Loucy (cell line): ENCODE measurements at regions not wholly inside any gene's neighbourhood (a gene's known extent, or its start where the extent isn't known, plus 50 kb on each side); places are given as distances from the start of the nearest gene placed in this dataset.

Experiments
- H2AFZ ChIP-seq: fragments of 200-600 bp; sonication (generic); 2 replicates; pipeline ENCODE4 v1.6.0; 2016; ENCODE audit warnings: antibody characterized with exemption, mild to moderate bottlenecking, low read length, moderate library complexity
- H3F3A ChIP-seq: fragments of 200-600 bp; 2 replicates; pipeline ENCODE4 v1.6.0; 2016; ENCODE audit warnings: antibody characterized with exemption, low read depth, mild to moderate bottlenecking
- H3K27me3 ChIP-seq: fragments of 200-600 bp; sonication (generic); 2 replicates; pipeline ENCODE4 v1.6.1; 2014; ENCODE audit warnings: low read length, mild to moderate bottlenecking; ENCODE audit not compliant: insufficient read depth, poor library complexity, severe bottlenecking
- H3K36me3 ChIP-seq: fragments of 200-600 bp; sonication (generic); 2 replicates; pipeline ENCODE4 v1.6.1; 2016; ENCODE audit warnings: low read length; ENCODE audit not compliant: insufficient read depth
- H3K4me1 ChIP-seq: fragments of 200-600 bp; sonication (generic); 2 replicates; pipeline ENCODE4 v1.5.1; 2014; ENCODE audit warnings: low read length, mild to moderate bottlenecking; ENCODE audit not compliant: insufficient read depth, poor library complexity, severe bottlenecking
- H3K4me2 ChIP-seq: fragments of 200-600 bp; sonication (generic); 2 replicates; pipeline ENCODE4 v1.6.0; 2014; ENCODE audit warnings: antibody characterized with exemption, low read length, low read depth, mild to moderate bottlenecking; ENCODE audit not compliant: poor library complexity, severe bottlenecking
- H3K4me3 ChIP-seq: fragments of 200-600 bp; sonication (generic); 2 replicates; pipeline ENCODE4 v1.5.1; 2014; ENCODE audit warnings: low read length, mild to moderate bottlenecking, mixed read lengths; ENCODE audit not compliant: poor library complexity, severe bottlenecking
- H3K79me2 ChIP-seq: fragments of 200-600 bp; sonication (generic); 2 replicates; pipeline ENCODE4 v1.6.1; 2014; ENCODE audit warnings: low read length; ENCODE audit not compliant: insufficient read depth
- H3K9ac ChIP-seq: fragments of 200-600 bp; sonication (generic); 2 replicates; pipeline ENCODE4 v1.6.0; 2014; ENCODE audit warnings: mild to moderate bottlenecking, low read depth, low read length, moderate library complexity; ENCODE audit not compliant: poor library complexity, severe bottlenecking
- H3K9me2 ChIP-seq: fragments of 200-600 bp; sonication (generic); replicated peaks from 2 replicates; pipeline ENCODE4 v1.6.1; 2016; ENCODE audit warnings: low read depth, low read length, mixed read lengths
- H3K9me3 ChIP-seq: fragments of 200-600 bp; sonication (generic); 2 replicates; pipeline ENCODE4 v1.6.1; 2014; ENCODE audit warnings: mild to moderate bottlenecking, antibody characterized with exemption, low read length, low read depth; ENCODE audit not compliant: insufficient read depth
- H4K20me1 ChIP-seq: fragments of 200-600 bp; sonication (generic); 2 replicates; pipeline ENCODE4 v1.6.0; 2014; ENCODE audit warnings: antibody characterized with exemption, low read length, mild to moderate bottlenecking; ENCODE audit not compliant: insufficient read depth, poor library complexity, severe bottlenecking
- CTCF ChIP-seq: fragments of 200-600 bp; sonication (generic); conservative IDR thresholded peaks from 2 replicates; pipeline ENCODE4 v1.5.1; 2014; ENCODE audit warnings: mild to moderate bottlenecking, antibody characterized with exemption, low read length
- EZH2phosphoT487 ChIP-seq: fragments of 200-600 bp; IDR thresholded peaks from 2 replicates; pipeline ENCODE4 v1.6.1; 2018; ENCODE audit warnings: antibody characterized with exemption, mild to moderate bottlenecking, moderate library complexity, borderline replicate concordance

GRCh38 chr10:128623776-128624175 is 497.6 kb upstream of the MKI67 start:
- Histone ChIP-seq H3K36me3 (no peaks in the 10 kb centered on the region), H3K4me3 (no peak overlapping the region), H3K27me3 (no peaks in the 10 kb centered on the region), H3F3A (no peaks in the 10 kb centered on the region), H2AFZ (no peak overlapping the region), H4K20me1 (no peaks in the 10 kb centered on the region), H3K4me2 (no peak overlapping the region), H3K79me2 (no peaks in the 10 kb centered on the region), H3K9me3 (no peaks in the 10 kb centered on the region), H3K9me2 (no peaks in the 10 kb centered on the region), H3K9ac (no peak overlapping the region), H3K4me1 (no peaks in the 10 kb centered on the region)
- no peak for TF ChIP-seq EZH2phosphoT487
- TF ChIP-seq CTCF: no peak

GRCh38 chr10:128624656-128625530 is 498.7 kb upstream of the MKI67 start:
- no peak overlapping the region for H3K4me3 ChIP-seq
- TF ChIP-seq CTCF: no peak
- TF ChIP-seq EZH2phosphoT487: no peak
- H3K4me1 ChIP-seq: no peaks in the 10 kb centered on the region
- H3K9ac ChIP-seq: no peak overlapping the region
- no peaks in the 10 kb centered on the region for H3K9me3 ChIP-seq
- no peaks in the 10 kb centered on the region for H3K27me3 ChIP-seq
- no peak overlapping the region for H2AFZ ChIP-seq
- no peaks in the 10 kb centered on the region for H4K20me1 ChIP-seq
- H3K9me2 ChIP-seq: no peaks in the 10 kb centered on the region
- no peaks in the 10 kb centered on the region for H3K36me3 ChIP-seq
- no peaks in the 10 kb centered on the region for H3F3A ChIP-seq
- no peak overlapping the region for H3K4me2 ChIP-seq
- no peaks in the 10 kb centered on the region for H3K79me2 ChIP-seq

- Histone ChIP-seq H3K4me2 (no peak overlapping the region), H3K9me3 (no peaks in the 10 kb centered on the region), H3K27me3 (no peaks in the 10 kb centered on the region), H4K20me1 (no peaks in the 10 kb centered on the region), H3K9ac (no peak overlapping the region), H3K4me1 (no peaks in the 10 kb centered on the region), H2AFZ (no peak overlapping the region), H3K36me3 (no peaks in the 10 kb centered on the region), H3K9me2 (no peaks in the 10 kb centered on the region), H3K79me2 (no peaks in the 10 kb centered on the region), H3K4me3 (no peak overlapping the region), H3F3A (no peaks in the 10 kb centered on the region)
- TF ChIP-seq CTCF: no peak
- no peak for TF ChIP-seq EZH2phosphoT487
These were observed 499.7 kb upstream of the MKI67 start for GRCh38 chr10:128625926-128626325.
